GM12864 (cell line): ENCODE measurements at regions not wholly inside any gene's neighbourhood (a gene's known extent, or its start where the extent isn't known, plus 50 kb on each side); places are given as distances from the start of the nearest gene placed in this dataset.

Source experiments
- DNase-seq: peaks from one replicate; pipeline ENCODE4 v3.0.0-alpha.2; 2011; ENCODE audit warnings: low read depth
- H3K4me3 ChIP-seq: 2 replicates; pipeline ENCODE4 v1.5.1; 2011; ENCODE audit warnings: mild to moderate bottlenecking, low read depth, low read length, control low read depth
- TF ChIP-seq, protein P1 (sequence below): IDR thresholded peaks from 2 replicates; pipeline ENCODE4 v1.5.1; 2011; ENCODE audit warnings: low read depth, mild to moderate bottlenecking, moderate library complexity, low read length, control low read depth, inconsistent platforms; ENCODE audit errors: missing control alignments

- no peak for DNase-seq
- no peak overlapping the region for H3K4me3 ChIP-seq
- TF ChIP-seq, protein P1, sequence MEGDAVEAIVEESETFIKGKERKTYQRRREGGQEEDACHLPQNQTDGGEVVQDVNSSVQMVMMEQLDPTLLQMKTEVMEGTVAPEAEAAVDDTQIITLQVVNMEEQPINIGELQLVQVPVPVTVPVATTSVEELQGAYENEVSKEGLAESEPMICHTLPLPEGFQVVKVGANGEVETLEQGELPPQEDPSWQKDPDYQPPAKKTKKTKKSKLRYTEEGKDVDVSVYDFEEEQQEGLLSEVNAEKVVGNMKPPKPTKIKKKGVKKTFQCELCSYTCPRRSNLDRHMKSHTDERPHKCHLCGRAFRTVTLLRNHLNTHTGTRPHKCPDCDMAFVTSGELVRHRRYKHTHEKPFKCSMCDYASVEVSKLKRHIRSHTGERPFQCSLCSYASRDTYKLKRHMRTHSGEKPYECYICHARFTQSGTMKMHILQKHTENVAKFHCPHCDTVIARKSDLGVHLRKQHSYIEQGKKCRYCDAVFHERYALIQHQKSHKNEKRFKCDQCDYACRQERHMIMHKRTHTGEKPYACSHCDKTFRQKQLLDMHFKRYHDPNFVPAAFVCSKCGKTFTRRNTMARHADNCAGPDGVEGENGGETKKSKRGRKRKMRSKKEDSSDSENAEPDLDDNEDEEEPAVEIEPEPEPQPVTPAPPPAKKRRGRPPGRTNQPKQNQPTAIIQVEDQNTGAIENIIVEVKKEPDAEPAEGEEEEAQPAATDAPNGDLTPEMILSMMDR = no peak
Observed at GRCh38 chr12:13897811-13898210, 83.6 kb downstream of the GRIN2B start.

DNA sequence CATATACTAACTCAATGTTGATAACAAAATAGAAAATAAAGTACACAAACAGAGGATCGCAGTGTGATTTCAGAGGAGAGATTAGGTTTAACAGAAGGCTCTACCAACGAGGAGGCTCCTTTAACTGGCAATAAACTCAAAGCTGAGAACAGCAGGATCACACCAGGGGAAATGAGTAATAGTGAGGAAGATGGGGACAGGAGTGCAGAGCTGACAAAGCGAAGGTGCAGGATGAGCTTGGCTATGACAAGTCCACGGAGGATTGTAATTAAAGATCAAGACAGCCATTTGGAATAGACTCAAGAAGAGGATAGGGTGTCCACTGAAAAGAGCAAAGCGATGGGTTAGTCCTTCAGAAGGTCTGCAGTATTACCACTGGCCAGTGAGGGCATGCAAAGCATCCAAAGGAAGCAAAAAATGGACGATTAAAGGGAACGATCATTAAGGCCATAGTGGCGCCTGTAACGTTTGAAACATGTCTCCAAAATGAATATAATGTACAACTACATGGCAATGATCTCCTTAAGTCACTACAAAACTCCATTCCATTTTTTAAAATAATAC lies 85.3 kb downstream of the GRIN2B start:
- no peak overlapping the region for H3K4me3 ChIP-seq
- TF ChIP-seq, protein P1 = no peak
- DNase-seq = no peak

GRCh38 chr12:13891902-13892301 lies 89.5 kb downstream of the GRIN2B start:
- no peak for DNase-seq
- TF ChIP-seq, protein P1 = no peak

GRCh38 chr12:13890943-13891342 lies 90.5 kb downstream of the GRIN2B start:
- TF ChIP-seq, protein P1 = no peak
- H3K4me3 ChIP-seq = no peak overlapping the region

More at GRCh38 chr12:13891902-13892301, 89.5 kb downstream of the GRIN2B start:
- no peak overlapping the region for H3K4me3 ChIP-seq

GRCh38 chr12:13887779-13888388 lies 93.5 kb downstream of the GRIN2B start:
- TF ChIP-seq, protein P1 = no peak
- no peak for DNase-seq
- no peak overlapping the region for H3K4me3 ChIP-seq

More at GRCh38 chr12:13890943-13891342, 90.5 kb downstream of the GRIN2B start:
- DNase-seq = no peak

- TF ChIP-seq, protein P1 = no peak
- no peak overlapping the region for H3K4me3 ChIP-seq
- DNase-seq = no peak
Observed at GRCh38 chr12:13882176-13882575, 99.2 kb downstream of the GRIN2B start.

DNA sequence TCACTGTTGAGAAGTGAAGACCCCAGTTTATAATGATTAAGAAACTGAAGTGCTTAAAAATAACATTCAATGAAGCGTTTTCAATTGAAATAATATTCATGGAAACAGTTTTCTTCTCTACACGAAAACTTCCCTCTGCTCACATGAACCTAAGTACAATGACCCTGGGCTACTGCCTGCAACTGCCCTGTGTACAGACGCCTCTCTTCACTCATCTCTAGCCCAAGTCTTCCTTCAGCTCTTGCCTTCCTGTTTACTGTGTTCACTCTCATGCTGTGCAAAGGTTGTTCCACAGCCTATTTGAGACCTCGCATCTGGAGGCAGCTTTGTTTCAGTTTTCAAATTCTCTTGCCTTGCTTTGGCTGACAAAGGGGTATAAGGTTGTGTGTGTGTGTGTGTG lies 100.8 kb downstream of the GRIN2B start:
- no peak overlapping the region for H3K4me3 ChIP-seq
- DNase-seq = no peak
- TF ChIP-seq, protein P1 = no peak
